GM06990 (cell line): ENCODE measurements at regions not wholly inside any gene's neighbourhood (a gene's known extent, or its start where the extent isn't known, plus 50 kb on each side); places are given as distances from the start of the nearest gene placed in this dataset.

Source experiments
- DNase-seq: peaks from one replicate; pipeline ENCODE4 v3.0.0-alpha.2; 2011; ENCODE audit not compliant: insufficient read length; ENCODE audit errors: extremely low read depth
- H3K27me3 ChIP-seq: replicated peaks from 2 replicates; pipeline ENCODE4 v1.6.0; 2011; ENCODE audit warnings: low read length; ENCODE audit not compliant: control insufficient read depth, insufficient read depth
- H3K36me3 ChIP-seq: 2 replicates; pipeline ENCODE4 v1.5.1; 2011; ENCODE audit warnings: low read length; ENCODE audit not compliant: control insufficient read depth, insufficient read depth
- H3K4me3 ChIP-seq: replicated peaks from 2 replicates; pipeline ENCODE4 v1.5.1; 2011; ENCODE audit warnings: low read depth, mild to moderate bottlenecking, control low read depth, low read length
- TF ChIP-seq, protein P1 (sequence below): IDR thresholded peaks from 2 replicates; pipeline ENCODE4 v1.5.1; 2011; ENCODE audit warnings: low read length, control low read depth, mild to moderate bottlenecking, inconsistent platforms; ENCODE audit not compliant: insufficient read depth, poor library complexity, severe bottlenecking

DNA sequence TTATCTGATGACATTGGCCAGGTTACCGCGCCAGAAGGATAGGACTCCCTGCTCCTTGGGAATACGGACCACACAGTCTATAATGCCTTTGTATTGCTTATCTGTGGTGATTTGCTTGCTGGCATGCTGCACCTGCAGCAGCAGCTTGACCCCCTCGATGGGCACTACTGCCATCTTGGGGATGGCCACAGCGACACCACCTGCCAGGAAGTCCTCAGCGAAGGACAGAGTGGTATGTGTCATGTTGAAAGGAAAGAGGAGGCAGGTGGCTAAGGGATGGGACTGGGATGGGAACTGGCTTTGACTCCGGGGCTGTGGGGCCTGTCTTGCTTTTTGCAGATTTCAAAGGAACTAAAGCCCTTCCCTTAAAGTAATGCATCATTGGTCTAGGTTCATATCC lies 50.3 kb upstream of the ACO1 start:
- DNase-seq: no peak
- TF ChIP-seq, protein P1, sequence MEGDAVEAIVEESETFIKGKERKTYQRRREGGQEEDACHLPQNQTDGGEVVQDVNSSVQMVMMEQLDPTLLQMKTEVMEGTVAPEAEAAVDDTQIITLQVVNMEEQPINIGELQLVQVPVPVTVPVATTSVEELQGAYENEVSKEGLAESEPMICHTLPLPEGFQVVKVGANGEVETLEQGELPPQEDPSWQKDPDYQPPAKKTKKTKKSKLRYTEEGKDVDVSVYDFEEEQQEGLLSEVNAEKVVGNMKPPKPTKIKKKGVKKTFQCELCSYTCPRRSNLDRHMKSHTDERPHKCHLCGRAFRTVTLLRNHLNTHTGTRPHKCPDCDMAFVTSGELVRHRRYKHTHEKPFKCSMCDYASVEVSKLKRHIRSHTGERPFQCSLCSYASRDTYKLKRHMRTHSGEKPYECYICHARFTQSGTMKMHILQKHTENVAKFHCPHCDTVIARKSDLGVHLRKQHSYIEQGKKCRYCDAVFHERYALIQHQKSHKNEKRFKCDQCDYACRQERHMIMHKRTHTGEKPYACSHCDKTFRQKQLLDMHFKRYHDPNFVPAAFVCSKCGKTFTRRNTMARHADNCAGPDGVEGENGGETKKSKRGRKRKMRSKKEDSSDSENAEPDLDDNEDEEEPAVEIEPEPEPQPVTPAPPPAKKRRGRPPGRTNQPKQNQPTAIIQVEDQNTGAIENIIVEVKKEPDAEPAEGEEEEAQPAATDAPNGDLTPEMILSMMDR: no peak
- no peaks in the 10 kb centered on the region for H3K36me3 ChIP-seq
- H3K4me3 ChIP-seq: no peak overlapping the region
- H3K27me3 ChIP-seq: no peaks in the 10 kb centered on the region
